GM18519 (cell line): ENCODE measurements at regions not wholly inside any gene's neighbourhood (a gene's known extent, or its start where the extent isn't known, plus 50 kb on each side); places are given as distances from the start of the nearest gene placed in this dataset.

Source experiments
- ATAC-seq: cut with Tn5 transposase; IDR thresholded peaks from one replicate; pipeline ENCODE4 v1.9.1; 2021; ENCODE audit warnings: mild to moderate bottlenecking, moderate library complexity; ENCODE audit not compliant: unreplicated experiment, low FRiP score

- ATAC-seq, result no peak
Observed at GRCh38 chr4:129526812-129527211, 430.9 kb downstream of the C4orf33 start.

GRCh38 chr4:129531253-129531652 lies 435.3 kb downstream of the C4orf33 start:
- ATAC-seq, result no peak

DNA sequence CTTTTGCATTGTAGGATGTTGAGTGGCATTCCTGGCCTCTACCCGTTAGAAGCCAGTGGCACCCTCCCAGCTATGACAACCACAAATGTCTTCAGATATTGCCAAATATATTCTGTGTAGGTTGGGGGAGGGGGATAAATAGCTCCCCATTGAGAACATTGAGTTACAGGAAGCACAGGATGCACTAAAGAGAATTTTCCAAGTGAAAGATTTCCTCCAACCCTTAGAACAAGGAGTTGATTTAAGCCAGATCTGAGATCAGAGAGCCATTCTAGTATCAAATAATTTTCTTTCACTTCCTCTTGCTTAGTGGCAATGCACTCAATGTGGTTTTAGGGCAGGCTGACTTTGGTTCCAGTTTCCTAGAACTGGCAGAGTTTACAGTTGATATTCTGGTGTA lies 436.6 kb downstream of the C4orf33 start:
- ATAC-seq, result peak; percentile 71

GRCh38 chr4:129543299-129543698 lies 447.3 kb downstream of the C4orf33 start:
- ATAC-seq, result no peak

- ATAC-seq, result no peak
Observed at GRCh38 chr4:129545599-129546278, 449.8 kb downstream of the C4orf33 start.

- ATAC-seq, result no peak
Observed at GRCh38 chr4:129546531-129546930, 450.6 kb downstream of the C4orf33 start.

- ATAC-seq, result no peak
Observed at GRCh38 chr4:129550281-129550785, 454.4 kb downstream of the C4orf33 start.

DNA sequence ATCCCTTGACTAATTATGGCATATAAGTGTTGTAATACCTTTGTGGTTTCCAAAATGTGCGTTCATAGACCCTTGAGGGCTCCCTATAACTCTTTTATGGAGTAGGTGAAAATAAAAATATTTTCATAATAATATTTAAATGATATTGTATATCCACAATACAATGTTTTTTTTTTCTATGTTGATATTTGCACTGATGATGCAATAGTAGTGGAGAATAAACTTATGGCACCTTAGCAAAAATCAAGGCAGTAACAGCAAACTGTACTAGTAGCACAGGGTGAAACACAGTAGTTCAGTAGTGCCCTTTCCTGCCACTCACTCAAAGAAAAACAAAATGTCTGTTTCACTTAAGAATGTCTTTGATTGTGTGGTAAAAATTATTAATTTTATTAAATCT lies 465.3 kb downstream of the C4orf33 start:
- no peak for ATAC-seq

DNA sequence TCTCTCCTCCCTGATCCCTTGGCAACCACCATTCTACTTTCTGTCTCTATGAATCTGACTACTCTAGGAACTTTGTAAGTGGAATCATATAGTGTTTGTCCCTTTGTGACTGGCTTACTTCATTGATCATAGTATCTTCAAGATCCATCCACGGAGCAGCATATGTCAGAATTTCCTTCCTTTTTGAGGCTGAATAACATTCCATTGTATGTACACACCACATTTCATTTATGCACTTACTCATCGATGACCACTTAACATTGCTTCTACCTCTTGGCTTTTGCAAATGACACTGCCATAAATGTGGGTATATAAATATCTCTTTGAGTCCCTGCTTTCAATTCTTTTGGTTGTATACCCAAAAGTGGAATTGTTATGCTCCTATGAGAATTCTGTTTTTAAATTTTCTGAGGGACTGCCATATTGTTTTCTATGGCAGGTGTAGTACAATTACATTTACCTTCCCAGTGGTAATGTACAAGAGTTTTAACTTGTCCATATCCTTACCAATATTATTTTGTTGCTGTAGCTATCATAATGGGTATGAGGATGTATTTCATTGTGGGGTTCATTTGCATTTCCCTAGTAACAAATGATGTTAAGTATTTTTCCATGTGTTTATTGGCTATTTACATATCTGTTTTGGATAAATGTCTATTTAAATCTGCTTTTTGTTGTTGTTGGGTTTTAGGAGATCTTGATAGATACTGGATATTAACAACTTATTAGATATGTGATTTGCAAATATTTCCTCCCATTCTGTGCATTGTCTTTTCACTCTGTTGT lies 466.1 kb downstream of the C4orf33 start:
- ATAC-seq, result no peak

- no peak for ATAC-seq
Observed at GRCh38 chr4:129565214-129565613, 469.3 kb downstream of the C4orf33 start.

DNA sequence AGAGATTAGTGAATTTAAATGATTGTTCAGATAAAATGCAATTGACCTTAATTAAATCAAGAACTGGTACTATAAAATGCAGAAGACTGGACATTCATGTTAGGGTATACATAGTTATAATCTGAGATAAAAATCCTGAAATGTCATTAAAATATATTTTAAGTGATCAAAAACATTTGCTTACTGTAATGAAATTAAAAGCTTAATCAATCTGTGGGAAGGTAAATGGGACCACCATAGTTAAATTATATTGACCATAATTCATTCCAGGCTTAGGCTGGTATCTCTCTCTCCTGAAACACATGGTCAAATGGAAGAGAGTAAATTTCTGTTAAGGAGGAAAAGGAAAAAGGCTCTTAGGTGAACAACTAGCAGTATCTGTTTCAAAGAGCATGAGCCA lies 474.4 kb downstream of the C4orf33 start:
- ATAC-seq, result no peak

GRCh38 chr4:129578336-129578735 lies 482.4 kb downstream of the C4orf33 start:
- no peak for ATAC-seq

GRCh38 chr4:129581305-129581704 lies 485.4 kb downstream of the C4orf33 start:
- ATAC-seq, result no peak

DNA sequence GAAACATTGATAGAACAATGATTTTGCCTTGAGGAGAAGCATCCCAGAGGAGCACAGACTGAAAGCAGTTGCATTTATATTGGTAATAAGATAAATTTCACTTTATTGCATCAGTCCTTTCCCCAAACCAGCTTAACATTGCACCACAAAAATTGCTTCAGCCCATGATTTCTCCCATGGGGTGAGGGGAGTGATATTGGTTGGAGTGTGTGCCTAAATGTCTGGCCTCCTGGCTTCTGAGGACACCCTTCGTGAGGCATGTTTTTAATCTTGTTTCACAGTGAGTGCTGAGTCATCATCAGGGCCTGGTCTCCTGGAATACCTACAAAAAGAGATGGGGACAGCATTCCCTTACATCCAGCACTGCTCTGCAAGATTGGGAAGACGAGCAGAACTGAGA lies 487.9 kb downstream of the C4orf33 start:
- no peak for ATAC-seq

DNA sequence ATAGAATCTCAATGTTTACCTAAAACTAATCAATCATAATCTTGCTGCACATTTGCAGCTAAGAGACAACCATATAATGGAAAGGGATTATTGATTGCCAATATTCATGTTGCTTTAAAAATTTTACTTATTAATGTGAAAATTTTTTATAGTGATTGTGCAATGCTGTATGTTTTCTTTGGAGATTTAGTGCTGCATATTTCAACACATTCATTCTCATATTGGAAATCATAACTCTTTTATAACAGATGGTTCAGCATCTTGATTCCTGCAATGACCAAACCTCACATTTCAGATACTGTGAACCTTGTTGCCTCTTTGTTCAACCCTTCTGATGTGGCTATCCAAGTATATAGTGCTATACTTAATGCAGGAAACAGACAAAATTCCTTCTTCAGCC lies 502.6 kb downstream of the C4orf33 start:
- no peak for ATAC-seq

GRCh38 chr4:129600898-129601297 lies 504.9 kb downstream of the C4orf33 start:
- no peak for ATAC-seq

DNA sequence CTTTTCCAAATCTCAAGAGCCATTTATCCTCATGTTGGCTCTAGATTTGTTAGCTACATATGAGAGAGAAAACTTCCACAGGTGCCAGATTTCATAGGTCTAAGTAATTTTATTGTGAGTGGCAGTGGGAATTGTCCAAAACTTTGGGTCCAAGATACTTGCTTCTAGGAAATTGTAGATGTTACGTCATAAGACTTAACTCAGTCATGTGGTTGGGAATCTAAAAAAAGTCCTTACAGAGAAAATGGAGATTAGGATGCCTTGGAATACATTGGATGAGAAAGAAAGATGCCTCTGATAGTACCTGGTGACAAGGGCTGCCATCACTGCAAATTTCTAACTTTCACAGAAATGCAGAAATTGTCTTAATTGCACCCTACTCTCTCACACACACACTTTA lies 506.5 kb downstream of the C4orf33 start:
- no peak for ATAC-seq

DNA sequence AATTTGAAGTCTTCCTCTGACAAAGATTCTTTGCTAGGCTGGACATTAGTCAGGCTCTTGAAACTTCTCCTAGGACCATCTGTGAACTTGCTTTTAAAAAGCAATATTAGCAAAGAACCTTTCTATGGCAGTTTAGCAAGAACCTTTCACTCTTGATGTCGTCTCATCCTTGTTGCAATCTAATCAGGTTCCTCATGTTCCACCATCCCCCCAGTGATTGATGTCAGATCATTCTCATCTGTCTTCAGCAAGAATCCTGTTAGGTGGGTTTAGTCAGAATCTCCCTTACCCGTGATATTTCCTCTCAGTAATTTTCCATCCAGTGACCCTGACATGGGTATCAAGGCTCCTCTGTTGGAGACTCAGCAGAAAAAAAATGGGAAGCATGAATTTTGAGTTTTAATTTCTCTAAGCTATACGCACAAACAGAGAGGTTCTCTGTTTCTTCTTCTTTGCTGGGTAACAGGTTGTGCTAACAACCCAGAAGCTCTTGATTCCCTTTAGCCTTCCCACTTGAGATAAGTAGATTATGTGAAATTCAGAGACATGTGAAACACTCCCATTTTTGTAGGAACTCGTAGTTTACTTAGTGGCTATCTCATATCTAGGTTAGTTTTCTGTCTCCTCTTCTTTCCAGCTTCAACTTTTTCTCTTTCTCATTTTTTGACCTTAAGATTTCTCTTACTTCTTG lies 507.4 kb downstream of the C4orf33 start:
- no peak for ATAC-seq

- ATAC-seq, result no peak
Observed at GRCh38 chr4:129604632-129605255, 508.8 kb downstream of the C4orf33 start.

- no peak for ATAC-seq
Observed at GRCh38 chr4:129614611-129615010, 518.7 kb downstream of the C4orf33 start.

DNA sequence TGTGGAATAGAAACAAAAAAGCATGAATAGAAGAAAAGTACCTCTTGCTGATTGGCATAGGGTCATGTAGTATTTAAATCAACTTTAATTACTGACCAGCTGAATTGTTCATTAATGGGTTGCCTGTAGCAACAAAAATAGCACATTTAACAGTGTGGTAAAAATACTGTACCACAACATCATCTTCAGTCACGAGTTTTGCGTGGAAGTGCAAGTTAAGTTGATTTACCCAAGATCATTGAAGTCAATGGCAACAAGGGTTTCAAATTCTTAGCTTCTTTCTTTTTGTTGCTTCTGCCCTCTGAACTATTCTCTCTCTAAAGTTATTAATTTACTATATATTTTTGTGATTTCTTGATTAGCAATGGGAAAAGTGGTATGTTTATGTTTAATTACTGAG lies 526.6 kb downstream of the C4orf33 start:
- no peak for ATAC-seq
